Stimulated activated CD4-positive, alpha-beta T cell treated with anti-CD3 and anti-CD28 coated beads, Interleukin-4, amount 100 ng/mL, for 4 hours (primary cell): ENCODE measurements at regions not wholly inside any gene's neighbourhood (a gene's known extent, or its start where the extent isn't known, plus 50 kb on each side); places are given as distances from the start of the nearest gene placed in this dataset.

Experiments
- DNase-seq, 2 experiments: peaks; one replicate each; pipeline ENCODE4 v3.0.0-alpha.2; 2020

DNA sequence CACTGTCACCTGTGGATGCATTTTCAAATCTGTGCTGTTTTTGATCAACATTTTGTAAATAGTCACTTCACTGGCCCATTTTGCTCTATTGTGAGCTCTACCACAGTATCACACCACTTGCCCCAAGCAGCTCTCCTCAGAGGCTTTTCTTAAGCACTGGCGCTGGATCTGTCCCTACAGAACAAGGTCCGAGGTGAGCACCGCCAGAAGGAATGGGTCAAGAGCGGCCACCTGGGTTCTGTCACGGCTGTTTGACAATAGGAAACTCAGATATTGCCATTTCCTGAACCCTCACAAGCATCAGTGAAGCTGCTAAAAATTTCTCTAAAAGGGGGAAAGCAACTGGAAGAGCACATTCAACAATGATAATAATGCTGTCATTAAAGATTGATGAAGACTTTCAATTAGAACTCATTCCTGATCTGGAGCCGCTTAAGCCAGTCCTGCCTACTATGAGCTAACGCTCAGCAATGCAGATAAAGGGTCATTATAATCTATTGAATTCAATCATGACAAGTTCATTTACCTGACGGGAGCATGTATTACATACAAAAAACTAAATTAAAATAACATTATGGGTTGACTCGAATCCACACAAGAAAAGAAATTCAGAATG, 514.0 kb downstream of the GALR1 start:
- DNase-seq = no peak

DNA sequence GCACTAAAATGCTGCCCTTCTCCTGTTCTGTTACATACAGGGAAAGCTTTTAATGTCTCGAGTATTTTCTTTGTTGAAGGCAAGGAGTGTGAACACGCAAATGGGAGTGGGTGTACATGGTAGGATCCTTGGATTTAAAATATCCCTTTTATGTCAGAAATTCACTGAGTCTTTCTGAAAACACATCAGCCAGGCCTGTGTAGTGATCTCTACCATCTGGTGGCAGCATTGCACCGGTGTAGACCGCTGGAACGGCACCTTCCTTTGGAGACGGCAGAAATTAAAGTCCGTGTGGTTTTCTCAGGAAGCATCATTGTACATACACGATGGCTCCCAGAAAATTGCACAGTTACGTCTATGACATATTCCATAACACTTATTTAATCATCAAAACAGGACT, 515.8 kb downstream of the GALR1 start:
- DNase-seq = no peak

DNA sequence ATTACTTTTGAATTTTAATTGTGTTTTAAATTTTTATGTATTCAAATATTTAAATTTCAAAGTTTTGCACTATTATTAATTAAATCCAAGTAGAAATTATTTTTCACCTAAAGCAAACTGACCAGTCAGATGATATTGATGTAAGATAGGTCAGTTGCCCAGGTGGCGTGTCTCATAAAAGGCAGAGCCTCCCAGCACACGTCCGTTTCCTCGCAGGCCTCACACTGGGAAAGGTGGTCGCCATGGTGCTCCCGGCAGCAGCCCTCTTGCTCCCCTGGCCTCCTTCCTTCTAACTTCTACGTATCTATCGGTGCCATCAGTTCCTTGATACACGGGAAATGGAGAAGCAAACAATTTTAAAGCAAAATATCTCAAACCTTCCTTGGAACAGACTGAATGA, 516.8 kb downstream of the GALR1 start:
- DNase-seq = no peak

DNA sequence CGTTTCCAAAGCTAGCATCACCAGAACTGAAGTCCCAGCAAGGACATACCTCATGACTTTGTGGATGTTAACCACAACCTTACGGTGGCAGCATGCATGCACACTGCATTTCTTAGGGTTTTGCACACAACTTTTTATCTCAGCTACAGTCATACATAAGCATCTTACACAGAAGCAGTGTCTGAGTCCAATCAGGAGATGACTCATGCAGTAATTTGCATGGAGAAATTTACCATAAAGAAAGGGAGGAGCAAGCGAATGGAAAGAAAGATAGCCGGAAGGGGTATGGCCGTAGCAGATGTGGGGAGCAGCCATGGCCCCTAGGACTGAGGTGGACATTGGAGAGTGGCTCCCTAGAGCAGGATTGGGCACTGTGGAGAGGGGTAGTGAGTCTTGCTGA, 522.5 kb downstream of the GALR1 start:
- DNase-seq = no peak

DNA sequence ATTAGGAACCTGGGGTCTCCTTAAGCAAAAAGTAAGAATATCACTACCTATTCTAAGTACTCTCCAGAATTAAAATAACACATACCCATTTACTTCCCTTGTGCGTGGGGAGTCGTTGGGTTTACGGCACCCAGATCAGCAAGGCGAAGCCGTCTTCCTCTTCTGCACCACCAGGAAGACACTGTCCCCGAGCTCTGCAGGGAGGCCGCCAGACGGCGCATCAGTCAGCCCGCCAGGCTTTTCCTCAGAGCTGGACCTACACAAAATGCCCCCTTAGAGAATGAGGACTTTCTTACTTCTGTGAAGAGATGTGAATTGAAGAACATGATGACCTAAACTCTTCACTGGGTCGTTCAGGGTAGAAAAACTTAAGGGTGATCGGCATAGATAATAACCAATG, 526.5 kb downstream of the GALR1 start:
- DNase-seq = no peak

DNA sequence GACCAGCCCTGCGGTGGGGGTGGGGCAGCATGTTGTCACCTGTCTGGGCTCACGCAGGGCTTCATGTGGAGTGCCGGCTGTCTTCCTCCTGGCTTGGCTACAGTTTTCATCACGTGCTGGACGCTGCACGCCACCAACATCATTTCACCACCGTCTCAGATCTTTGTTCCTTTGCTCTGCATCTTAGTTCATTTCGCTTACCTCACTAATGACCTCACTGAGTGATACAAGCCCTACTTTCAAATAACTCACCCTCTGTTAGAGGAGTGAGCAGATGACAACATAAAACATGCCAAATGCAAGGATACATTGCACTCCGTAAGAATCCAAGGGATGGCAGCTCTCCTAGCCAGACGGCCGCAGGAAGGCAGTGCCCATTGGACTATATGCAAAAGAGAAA, 527.5 kb downstream of the GALR1 start:
- no peak for DNase-seq

DNA sequence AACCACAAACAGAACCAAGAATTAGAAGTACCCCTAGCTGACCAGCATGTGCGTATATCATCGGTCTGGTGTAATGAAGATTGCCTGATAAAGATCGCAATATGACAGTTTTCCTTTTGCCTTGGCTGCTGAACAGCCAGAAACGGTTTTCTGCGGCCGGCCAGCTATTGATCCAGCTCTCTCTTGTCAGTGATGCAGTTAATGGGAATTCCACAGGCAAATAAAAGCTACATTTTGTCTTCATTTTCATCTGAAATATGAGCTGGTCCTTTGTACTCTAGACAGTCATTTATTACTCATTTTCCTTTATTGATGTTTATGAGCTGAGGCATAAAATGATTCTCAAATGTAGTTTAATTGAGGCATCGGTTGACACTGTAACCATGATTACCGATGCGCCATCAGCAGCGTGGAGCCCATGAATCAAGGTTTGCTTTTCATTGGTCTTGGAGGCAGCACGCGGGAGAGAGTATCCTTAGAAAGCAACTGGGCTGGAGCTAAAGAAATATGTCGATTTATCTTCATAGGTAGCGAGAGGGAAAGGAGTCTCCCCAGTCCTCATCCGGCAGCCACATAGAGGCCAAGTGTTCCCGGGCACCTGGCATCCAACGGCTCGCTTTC, 535.2 kb downstream of the GALR1 start:
- no peak for DNase-seq

DNA sequence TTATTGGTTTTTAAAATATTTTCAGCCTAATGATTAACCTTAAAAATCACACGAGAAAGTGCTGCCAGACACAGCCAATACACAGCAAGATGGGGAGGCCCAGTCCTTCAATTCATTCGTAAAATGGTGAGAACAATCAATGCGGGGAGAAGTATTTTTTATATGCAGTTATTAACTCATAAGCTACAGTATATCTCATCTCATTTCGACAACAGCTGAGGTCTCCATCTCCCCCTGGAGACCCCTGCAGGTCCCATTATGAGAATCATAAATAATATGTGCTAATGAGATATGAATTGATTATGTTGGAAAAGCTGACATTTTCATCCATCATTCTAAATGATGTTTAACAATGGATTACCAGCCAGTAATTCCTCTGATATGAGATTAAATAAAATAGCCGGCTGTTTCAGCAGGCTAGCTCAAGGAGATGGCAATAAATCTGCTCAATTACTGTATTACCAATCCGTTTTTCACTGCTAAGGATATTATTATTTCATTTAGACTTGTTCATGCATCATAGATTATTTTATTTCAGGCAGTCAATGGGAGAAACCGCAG, 535.8 kb downstream of the GALR1 start:
- no peak for DNase-seq

DNA sequence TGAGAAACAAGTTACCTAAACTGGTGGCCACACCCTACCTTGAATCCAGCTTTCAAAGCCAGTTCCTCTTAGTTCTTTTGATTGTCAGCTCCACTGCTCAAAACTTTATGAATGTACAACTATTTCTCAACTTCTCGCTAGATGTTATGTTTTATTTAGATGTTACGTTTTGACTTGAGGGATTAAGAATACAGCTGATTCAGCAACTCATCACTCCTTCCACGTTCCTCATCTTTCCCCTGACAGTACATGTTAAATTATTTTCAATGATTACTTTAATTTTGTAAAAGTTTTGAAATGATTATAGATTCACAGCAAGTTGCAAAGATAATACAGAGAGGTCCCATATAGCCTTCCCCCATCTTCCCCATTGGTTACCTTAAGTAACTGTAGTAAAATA, 553.4 kb downstream of the GALR1 start:
- DNase-seq = no peak

DNA sequence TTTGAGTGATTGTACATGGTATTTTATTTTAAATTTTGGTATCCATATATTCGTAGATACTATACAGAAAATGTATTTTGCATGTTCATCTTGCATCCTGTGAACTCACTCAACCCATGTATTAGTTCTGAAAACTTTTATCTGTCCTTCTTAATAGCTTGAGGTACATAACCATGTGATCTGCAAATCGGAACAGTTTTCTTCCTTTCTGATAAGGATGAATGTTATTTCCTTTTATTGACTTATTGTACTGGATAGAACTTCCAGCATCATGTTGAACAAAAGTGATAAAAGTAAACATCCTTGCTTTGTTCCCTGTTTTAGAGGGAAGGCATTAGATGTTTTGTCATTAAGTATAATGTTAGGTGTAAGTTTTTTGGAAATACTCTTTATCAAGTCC, 554.7 kb downstream of the GALR1 start:
- DNase-seq = no peak

DNA sequence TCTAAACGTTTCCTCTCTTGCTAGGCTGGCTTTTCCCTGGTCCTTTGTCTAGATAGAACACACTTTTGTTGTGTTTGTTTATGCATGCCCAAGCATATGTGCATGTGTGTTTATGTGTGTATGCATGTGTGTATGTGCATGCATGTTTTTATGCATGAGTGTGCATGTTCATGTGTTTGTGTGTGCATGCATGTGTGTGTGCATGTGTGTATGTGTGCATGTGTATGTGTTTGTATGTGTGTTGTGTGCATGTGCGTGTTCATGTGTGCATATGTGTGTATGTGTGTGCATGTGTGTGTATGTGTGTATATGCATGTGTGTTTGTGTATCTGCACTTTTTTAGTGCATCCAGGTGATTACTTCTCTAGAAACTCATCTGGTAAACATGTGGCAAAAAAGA, 558.0 kb downstream of the GALR1 start:
- no peak for DNase-seq

DNA sequence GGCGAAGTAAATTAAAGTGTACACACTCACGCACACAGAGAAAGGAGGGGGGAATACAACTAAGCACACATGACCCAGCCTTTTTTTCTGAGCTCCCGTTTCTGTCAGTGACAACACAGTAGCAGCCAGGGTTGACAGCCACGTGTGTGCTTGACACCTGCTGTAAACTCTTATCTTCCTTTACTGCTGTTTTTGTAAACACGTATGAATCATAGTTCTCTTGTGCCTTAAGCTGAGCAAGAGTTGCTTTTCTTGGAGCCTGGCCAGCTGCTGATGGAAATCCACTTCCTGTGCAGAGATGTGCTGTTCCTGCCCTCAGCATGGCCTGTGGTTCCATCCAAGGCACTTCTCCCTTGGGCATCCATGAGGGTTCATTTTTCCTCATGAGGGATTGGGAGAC, 561.9 kb downstream of the GALR1 start:
- no peak for DNase-seq

DNA sequence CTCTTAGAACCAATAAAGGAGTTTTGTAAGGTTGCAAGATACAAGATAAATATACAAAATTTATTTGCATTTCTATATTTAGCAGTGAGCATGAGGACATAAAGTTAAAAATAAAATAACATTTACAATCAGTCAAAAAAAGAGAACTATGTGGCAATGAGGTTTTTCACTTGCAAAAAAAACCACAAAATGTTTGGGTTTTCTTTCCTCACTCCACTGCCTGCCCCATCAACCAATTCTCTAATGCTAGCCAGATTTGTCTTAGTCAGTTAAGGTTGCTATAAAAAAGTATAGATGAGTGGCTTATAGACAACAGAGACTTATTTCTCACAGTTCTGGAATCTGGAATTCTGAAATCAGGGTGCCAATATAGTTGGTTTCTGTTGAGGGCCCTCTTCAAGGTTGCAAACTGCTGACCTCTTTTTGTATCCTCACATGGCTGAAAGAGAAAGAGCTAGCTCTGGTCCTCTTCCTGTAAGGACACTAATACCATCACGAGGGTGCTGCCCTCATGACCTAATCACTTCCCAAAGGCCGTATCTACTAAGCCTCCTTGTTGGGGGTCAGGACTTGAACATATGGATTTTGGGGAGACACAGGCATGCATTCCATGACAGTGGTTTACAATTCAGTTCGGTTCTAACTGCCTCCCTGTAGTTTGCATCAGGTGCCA, 566.2 kb downstream of the GALR1 start:
- no peak for DNase-seq

DNA sequence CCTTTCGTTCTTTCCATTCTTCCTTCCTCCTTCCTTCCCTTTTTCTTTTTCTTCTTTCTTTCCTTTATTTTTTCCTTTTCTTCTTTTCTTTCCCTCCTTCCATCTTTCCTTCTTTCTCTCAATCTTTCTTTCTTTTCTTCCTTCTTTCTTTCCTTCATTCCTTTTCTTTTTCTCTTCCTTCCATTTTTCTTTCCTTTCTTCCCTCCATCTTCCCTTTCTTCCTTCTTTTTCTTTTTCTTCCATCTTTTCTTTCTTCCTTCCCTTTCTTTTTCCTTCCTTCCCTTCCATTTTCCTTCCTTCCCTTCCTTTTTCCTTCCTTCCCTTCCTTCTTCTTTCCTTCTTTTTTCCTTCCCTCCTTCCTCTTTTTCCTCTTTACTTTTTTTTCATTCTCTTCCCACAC, 568.7 kb downstream of the GALR1 start:
- no peak for DNase-seq

DNA sequence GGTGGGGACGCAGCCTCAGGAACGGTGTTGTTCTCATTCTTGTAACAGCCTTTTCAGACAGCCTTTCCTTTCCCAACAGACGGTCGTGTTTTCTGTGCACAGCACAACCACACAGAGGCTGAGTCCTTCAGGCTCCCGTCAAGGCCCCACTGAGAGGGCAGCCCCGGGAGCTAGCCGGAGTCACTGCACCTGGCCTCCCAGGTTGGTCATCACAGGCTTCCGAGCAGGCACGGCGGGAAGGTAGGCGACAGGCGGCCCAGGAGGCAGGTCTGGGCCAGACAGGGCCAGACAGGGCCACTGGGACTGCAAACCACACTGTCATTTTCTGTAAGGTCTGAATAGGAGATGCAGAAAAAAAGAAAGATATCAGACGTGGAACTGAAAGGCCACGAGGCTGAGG, 570.8 kb downstream of the GALR1 start:
- DNase-seq = no peak

DNA sequence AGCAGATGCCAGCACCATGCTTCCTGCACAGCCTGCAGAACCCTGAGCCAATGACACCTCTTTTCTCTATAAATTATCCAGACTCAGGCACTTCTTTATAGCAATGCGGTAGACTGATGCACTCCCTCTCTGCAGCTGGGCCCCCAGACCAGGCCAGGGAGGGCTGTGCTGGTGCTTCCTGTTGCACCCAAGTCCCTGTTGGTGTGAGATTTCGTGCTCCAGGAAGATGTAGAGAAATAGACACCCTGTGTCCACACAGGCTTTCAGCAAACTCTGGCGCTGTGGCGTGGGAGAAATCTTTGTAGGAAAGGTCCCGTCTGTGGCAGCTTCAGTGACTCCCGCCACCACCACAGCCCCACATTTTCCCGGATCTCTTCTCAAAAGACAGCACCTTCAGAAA, 572.2 kb downstream of the GALR1 start:
- DNase-seq = no peak

DNA sequence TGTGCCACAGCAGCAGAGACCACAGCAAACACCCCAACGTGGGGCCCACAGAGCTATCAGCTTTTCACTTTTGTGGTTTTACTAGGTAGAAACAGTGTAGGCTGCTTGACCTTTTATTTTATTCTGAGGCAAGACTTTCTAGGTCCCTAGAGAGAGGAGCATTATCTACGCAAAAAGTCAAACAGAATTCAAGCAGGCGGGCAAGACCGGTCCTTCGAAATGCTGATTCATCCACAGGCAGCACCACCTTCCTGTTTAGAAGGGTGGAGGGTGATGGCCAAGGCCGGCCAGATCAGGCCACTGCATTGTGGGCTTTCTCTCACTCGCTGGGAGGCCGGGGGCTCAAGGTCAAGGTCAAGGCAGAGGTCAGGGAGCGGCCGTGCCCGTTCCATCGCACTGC, 573.0 kb downstream of the GALR1 start:
- DNase-seq = no peak

DNA sequence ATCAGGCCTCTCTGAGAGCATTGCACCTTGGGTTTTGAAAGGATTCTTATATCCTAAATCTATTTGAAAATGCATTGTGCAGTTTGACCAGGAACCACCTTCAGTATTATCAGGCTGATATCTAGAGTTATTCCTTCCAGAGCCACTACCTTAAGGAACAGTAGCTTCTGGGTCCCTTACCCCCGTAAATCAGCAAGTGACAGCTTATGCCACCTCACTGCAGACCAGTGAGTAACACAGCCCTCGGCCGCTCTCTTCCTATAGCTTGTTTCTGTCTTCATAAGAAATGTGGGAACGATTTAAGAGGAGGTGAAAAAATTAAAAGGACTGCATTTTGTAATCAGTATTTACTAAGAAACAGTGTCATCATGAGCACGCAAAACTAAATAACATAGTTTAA, 584.2 kb downstream of the GALR1 start:
- DNase-seq = no peak

DNA sequence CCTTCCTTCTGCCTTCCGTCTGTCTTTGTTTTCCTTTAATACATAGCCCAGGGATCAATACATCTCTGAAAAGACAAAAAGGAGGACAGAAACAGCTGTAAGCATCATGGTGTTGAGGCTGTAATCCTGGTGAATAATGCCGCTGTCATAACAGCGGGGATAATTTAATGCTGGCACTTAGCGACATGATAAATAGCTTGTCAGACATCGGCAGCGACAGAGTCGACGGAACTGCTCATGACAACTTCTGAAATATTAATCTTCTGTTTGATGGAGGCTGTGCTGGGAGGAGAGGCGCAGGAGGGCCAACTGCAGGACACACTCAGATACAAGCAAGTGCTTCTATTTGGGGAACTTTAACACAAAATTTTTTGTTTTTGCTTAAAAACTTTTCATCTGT, 602.2 kb downstream of the GALR1 start:
- no peak for DNase-seq

DNA sequence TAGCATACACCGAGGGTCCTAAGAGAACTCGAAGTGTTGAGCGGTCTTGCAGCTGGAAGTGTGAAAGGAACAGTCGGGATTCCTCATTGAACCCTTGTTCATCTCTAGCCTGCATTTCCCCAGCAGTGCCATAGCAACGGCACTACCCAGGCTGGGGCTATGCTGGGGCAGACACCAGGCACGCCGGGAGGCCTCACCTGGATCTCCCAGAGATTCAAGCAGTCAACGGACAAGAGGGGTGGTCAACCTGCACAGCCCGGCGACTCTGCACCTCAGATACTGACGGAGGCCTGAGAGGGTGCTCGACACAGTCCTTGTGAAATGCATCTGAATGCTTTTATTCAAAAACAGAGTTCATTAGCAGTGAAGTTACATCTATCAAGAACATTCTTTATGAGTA, 604.2 kb downstream of the GALR1 start:
- no peak for DNase-seq

DNA sequence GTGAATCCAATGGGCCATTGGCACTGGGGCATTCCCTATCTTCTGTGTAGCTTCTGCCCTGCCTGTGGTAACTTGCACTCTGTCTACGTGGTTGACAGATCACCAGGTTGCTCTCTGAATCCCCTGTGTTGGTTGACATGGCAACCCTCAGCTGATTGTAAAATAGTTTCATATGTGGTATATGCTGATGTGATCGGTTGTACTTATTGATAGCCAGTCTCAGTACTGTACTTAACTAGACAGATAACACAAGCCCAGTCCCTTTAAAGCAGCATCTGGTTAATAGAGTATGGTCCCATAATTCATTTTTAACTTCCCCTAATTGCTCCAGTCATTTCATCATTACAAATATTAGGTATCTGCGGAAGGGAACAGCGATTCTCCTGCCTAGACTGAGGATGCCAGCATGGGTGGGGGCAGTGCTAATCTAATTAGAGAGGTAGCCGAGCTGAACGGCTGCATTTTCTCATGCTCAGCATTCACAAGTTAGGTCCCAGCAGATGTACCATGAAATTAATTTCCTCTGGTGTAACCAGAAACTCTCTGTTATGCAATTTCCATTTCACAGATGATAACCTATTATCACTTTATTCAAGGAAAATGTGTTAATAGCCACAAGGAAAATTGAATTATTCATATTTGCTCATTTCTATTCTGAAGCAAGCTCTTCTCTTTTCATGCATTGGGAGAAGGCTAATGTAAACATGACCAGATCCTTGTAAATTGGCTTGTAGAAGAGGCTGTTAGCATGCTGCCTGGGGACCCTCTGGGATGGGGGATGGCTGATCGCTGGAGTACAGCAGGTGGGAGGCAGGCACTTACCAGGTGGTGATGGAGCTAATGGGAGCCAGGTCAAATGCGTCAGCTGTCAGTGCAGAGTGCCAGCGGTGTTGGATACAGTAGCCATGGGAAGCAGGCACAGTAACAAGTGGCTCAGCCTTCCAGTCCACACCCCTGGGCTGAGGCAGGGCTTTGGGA, 608.3 kb downstream of the GALR1 start:
- DNase-seq = no peak

DNA sequence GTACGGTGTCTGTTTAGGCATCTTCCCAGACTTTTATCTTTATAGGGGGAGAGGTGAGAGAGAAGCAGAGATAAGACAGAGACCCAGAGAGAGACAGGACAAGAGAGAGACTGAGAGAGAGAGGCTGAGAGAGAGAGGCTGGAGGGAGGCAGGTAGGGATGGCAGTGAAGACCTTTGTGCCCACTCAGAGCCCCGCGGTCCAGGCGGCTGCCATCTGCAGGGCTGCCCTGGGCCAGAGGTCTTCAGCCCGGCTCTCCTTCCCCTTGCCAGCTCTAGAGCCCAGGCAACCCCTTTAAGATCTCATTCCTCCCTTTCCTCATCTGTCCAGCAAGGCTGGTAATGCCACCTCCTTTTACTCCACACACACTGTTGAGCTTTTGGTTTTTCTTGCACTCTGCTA, 610.0 kb downstream of the GALR1 start:
- no peak for DNase-seq

DNA sequence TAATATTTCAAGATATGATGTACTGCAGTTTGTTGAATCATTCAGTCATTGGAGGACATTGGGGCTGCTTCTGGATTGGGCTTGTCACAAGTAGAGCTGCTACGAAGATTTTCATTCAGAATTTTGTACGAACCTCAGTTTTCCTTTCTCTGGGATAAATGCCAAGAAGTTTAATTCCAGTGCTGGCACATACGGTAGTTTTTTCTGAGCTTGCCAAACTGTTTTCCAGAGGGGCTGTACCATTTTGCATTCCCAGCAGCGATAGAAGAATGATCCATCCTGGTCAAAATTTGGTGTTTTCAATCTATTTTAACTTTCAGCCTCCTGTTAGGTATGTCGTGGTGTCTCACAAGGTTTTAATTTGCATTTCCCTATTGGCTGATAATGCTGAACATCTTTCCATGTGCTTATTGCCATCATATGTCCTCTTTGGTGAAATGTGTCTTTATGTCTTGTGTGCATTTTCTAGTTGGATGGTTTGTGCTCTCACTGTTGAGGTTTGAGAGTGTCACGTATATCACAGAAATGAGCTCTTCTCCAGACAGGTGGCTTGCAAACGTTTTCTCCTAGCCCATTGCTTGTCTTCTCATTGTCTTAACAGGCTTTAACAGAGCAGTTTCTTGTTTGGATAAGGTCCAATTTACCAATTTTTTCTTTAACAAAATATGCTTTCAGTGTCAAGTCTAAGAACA, 612.6 kb downstream of the GALR1 start:
- DNase-seq = no peak
